Activated T-helper 9 cell treated with anti-CD3 and anti-CD28 coated beads, Interleukin-2, amount 50 U/mL, for 16 hours (primary cell): ENCODE measurements at regions not wholly inside any gene's neighbourhood (a gene's known extent, or its start where the extent isn't known, plus 50 kb on each side); places are given as distances from the start of the nearest gene placed in this dataset.
"Not testable (repeated sequence)": the region's sequence is repeated elsewhere in the genome, so short reads cannot be mapped to it uniquely, and the experiment has no call there.

Experiments
- DNase-seq: peaks from one replicate; pipeline ENCODE4 v3.0.0-alpha.2; 2020; ENCODE audit warnings: low read depth

- no peak for DNase-seq
These were observed 309.2 kb upstream of the KITLG start for GRCh38 chr12:88889326-88890110.

GRCh38 chr12:88884600-88884999, 304.3 kb upstream of the KITLG start:
- no peak for DNase-seq

GRCh38 chr12:88882662-88883061, 302.4 kb upstream of the KITLG start:
- DNase-seq: no peak

GRCh38 chr12:88880051-88880450, 299.8 kb upstream of the KITLG start:
- DNase-seq: no peak

GRCh38 chr12:88878295-88878694, 298.0 kb upstream of the KITLG start:
- DNase-seq: no peak

GRCh38 chr12:88876857-88877256, 296.6 kb upstream of the KITLG start:
- no peak for DNase-seq

- no peak for DNase-seq
These were observed 289.9 kb upstream of the KITLG start for GRCh38 chr12:88870000-88870737.

- DNase-seq: no peak
These were observed 287.8 kb upstream of the KITLG start for GRCh38 chr12:88868050-88868449.

GRCh38 chr12:88867510-88867909, 287.2 kb upstream of the KITLG start:
- no peak for DNase-seq

GRCh38 chr12:88866881-88867280, 286.6 kb upstream of the KITLG start:
- DNase-seq: no peak

- DNase-seq: no peak
These were observed 285.3 kb upstream of the KITLG start for GRCh38 chr12:88865537-88865936.

GRCh38 chr12:88860851-88861250, 280.6 kb upstream of the KITLG start:
- DNase-seq: no peak

GRCh38 chr12:88856201-88856600, 275.9 kb upstream of the KITLG start:
- no peak for DNase-seq

GRCh38 chr12:88855301-88855700, 275.0 kb upstream of the KITLG start:
- DNase-seq: no peak

- no peak for DNase-seq
These were observed 274.0 kb upstream of the KITLG start for GRCh38 chr12:88854260-88854659.

GRCh38 chr12:88847246-88847645, 267.0 kb upstream of the KITLG start:
- DNase-seq: not testable (repeated sequence)

- no peak for DNase-seq
These were observed 264.2 kb upstream of the KITLG start for GRCh38 chr12:88844426-88844825.

- no peak for DNase-seq
These were observed 262.0 kb upstream of the KITLG start for GRCh38 chr12:88842314-88842713.

- DNase-seq: no peak
These were observed 259.2 kb upstream of the KITLG start for GRCh38 chr12:88839486-88839885.

- no peak for DNase-seq
These were observed 255.9 kb upstream of the KITLG start for GRCh38 chr12:88836156-88836555.

GRCh38 chr12:88834226-88834625, 254.0 kb upstream of the KITLG start:
- no peak for DNase-seq

GRCh38 chr12:88833641-88834116, 253.4 kb upstream of the KITLG start:
- no peak for DNase-seq

- DNase-seq: not testable (repeated sequence)
These were observed 248.3 kb upstream of the KITLG start for GRCh38 chr12:88828537-88828936.
